ENCODE measurements at regions not wholly inside any gene's neighbourhood (a gene's known extent, or its start where the extent isn't known, plus 50 kb on each side); places are given as distances from the start of the nearest gene placed in this dataset.

DNA sequence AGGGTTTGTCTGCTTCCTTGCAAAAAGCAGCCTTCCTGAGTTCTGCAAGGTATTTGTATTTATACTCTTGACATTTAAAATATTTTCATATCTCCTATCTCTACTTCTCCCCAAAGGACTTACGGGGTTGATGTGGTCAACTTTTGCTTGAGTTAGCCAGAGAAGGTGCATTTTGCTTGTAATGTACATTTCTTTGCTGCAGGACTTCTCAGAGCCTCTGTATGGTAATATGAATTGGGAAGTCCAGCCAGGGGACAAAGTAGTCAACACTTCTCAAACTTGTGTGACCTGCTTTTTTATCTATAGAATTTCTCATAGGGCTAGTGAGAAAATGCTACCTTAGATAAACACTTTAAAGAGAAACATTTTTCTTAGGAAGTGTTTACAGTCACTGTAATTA lies 148.2 kb upstream of the LRIG1 start:
- TF ChIP-seq, protein P1, sequence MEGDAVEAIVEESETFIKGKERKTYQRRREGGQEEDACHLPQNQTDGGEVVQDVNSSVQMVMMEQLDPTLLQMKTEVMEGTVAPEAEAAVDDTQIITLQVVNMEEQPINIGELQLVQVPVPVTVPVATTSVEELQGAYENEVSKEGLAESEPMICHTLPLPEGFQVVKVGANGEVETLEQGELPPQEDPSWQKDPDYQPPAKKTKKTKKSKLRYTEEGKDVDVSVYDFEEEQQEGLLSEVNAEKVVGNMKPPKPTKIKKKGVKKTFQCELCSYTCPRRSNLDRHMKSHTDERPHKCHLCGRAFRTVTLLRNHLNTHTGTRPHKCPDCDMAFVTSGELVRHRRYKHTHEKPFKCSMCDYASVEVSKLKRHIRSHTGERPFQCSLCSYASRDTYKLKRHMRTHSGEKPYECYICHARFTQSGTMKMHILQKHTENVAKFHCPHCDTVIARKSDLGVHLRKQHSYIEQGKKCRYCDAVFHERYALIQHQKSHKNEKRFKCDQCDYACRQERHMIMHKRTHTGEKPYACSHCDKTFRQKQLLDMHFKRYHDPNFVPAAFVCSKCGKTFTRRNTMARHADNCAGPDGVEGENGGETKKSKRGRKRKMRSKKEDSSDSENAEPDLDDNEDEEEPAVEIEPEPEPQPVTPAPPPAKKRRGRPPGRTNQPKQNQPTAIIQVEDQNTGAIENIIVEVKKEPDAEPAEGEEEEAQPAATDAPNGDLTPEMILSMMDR (IDR thresholded peaks at IDR 0.05; ENCODE audit: low read length) = no peak
- no peak for TF ChIP-seq EZH2 (IDR thresholded peaks at IDR 0.05; ENCODE audit: borderline replicate concordance, low read length)
